Fibroblast of pulmonary artery (primary cell): ENCODE measurements at regions not wholly inside any gene's neighbourhood (a gene's known extent, or its start where the extent isn't known, plus 50 kb on each side); places are given as distances from the start of the nearest gene placed in this dataset.
A peak's percentile ranks its signal among the peaks of the same experiment; 100 is the strongest.
"Not testable (repeated sequence)": the region's sequence is repeated elsewhere in the genome, so short reads cannot be mapped to it uniquely, and the experiment has no call there.

ENCODE experiments used
- DNase-seq: peaks from one replicate; pipeline ENCODE4 v3.0.0-alpha.2; 2010; ENCODE audit warnings: low read depth
- H3K4me3 ChIP-seq: replicated peaks from 2 replicates; pipeline ENCODE4 v1.5.1; 2011; ENCODE audit warnings: low read depth, mild to moderate bottlenecking, control low read depth, low read length, moderate library complexity
- TF ChIP-seq, protein P1 (sequence below): IDR thresholded peaks from 2 replicates; pipeline ENCODE4 v1.5.1; 2011; ENCODE audit warnings: mild to moderate bottlenecking, control low read depth, low read length, inconsistent platforms; ENCODE audit errors: missing control alignments

DNA sequence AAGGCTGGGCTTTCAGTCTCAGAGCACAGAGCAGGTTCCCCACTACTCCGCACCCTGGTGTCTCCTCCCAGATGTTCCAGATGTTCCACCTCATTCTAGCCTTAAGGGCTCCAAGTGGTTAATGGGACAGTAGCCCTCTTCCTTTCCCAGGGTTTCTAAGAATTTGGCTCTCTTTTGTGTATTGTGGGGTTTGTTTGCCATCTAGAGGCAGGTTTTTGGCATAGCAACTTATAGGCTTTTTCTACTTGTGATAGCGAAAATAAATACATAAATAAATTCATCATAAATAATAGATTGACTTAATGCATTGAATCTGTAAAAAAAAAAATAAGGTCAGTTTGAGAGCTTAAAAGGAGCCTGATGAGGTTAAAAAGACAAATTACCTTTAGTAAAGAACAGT, 86.1 kb upstream of the XKR3 start:
- TF ChIP-seq, protein P1, sequence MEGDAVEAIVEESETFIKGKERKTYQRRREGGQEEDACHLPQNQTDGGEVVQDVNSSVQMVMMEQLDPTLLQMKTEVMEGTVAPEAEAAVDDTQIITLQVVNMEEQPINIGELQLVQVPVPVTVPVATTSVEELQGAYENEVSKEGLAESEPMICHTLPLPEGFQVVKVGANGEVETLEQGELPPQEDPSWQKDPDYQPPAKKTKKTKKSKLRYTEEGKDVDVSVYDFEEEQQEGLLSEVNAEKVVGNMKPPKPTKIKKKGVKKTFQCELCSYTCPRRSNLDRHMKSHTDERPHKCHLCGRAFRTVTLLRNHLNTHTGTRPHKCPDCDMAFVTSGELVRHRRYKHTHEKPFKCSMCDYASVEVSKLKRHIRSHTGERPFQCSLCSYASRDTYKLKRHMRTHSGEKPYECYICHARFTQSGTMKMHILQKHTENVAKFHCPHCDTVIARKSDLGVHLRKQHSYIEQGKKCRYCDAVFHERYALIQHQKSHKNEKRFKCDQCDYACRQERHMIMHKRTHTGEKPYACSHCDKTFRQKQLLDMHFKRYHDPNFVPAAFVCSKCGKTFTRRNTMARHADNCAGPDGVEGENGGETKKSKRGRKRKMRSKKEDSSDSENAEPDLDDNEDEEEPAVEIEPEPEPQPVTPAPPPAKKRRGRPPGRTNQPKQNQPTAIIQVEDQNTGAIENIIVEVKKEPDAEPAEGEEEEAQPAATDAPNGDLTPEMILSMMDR = peak; percentile 23
- not testable (repeated sequence) for DNase-seq, H3K4me3 ChIP-seq

DNA sequence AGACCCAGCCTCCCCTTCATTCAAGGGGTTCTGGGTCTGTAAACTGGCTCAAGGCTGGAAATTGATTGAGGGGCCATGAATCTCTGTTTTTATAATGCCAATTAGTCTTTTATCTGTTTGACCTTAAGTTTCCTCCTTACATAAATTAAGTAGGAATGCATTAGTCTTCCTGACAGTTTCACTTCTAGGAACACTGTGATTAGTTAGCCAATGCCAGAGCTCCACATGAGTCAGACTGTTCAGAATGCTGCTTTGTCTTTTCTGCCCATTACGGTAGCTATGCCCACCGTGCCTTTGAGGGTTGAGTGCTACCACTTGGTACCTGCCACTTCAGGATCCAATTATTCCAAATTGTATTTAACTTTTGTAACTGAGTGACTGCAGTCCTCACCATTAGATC, 76.8 kb upstream of the XKR3 start:
- not testable (repeated sequence) for H3K4me3 ChIP-seq, DNase-seq

DNA sequence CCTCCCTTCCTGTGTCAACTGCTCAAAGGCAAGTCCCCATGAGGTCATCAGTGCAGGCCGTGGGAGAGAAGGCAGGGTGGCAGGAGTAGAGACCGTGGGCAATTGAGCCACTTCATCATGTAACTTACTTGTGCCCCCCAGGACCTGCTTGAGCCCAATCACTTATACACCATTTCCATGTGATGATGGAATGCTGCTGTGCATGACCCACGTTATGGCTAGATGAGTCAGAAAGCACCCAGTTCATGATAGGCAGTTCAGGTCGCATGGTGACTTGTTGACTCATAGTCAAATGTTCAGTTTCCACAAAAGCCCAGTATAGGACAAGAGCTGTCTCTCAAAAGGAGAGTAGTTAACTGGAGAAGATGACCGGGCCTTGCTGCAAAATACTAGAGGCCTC, 76.4 kb upstream of the XKR3 start:
- not testable (repeated sequence) for H3K4me3 ChIP-seq, DNase-seq

DNA sequence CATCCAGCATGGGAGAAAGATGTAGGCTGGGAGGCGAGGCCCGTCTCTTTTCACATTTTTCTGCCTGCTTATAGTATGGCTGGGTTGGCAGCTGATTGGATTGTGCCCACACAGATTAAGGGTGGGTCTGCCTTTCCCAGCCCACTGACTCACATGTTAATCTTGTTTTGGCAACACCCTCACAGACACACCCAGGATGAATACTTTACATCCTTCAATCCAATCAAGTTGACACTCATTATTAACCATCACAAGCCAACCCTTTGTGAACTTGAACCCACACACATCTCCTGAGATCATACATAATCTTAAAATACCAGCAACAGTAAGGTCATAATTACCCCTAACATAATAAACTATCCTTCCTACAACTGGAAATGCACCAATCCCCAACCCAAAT, 74.1 kb upstream of the XKR3 start:
- not testable (repeated sequence) for DNase-seq, H3K4me3 ChIP-seq

DNA sequence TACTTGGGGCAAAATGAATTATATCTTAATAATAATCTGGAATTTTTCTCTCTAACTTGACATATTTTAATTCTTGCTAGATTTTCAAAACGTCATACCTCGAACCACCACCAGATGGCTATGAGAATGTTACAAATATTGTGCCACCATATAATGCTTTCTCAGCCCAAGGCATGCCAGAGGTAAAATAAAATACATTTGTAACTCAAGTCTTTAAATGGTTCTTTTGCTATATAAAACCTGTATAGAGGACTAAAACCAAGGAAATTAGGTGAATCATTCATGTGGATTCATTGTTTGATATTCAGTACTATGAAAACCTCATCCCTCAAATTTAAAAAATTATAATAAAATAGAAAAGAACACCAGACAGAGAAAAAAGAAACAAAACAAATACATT, 72.2 kb upstream of the XKR3 start:
- DNase-seq = not testable (repeated sequence)

DNA sequence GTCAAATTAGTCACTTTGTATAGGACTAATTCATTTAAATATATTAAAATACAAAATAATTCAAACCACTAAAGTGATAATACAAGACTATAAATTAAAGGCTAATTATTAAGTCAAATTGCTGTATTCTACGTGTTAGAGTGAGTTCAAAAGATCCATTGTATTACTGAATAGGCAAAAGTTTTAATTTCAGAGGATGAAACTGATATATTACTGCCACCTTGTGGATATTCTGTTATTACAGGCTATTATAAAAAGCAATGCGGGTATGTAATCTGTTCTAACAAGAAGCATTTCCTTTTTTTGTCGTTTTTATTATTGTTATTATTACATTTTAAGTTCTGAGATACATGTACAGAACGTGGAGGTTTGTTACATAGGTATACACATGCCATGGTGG, 66.7 kb upstream of the XKR3 start:
- not testable (repeated sequence) for H3K4me3 ChIP-seq, DNase-seq
- TF ChIP-seq, protein P1 = peak; percentile 3

More for the DNA sequence above, 72.2 kb upstream of the XKR3 start:
- not testable (repeated sequence) for H3K4me3 ChIP-seq

DNA sequence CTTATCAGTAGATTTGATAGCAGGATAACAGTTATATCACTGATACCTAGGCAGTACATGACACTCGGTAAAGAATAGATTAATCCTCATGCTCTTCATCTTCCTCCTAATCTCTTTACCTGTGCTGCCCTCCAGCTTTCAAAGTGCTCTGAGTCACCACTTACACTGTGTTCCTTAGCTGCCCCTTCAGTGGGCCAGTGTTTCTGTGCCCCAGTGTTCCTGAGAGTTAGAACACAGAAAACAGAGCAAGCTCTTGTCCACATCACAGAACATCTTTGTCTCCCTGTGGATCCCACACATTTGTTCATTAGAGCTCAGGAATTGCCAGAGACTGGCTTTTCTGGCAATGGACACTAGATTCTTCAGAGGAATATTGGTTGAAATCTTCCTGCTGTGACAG, 51.1 kb upstream of the XKR3 start:
- H3K4me3 ChIP-seq, DNase-seq: not testable (repeated sequence)
